Body of pancreas (tissue), 4 donors: ENCODE measurements at regions not wholly inside any gene's neighbourhood (a gene's known extent, or its start where the extent isn't known, plus 50 kb on each side); places are given as distances from the start of the nearest gene placed in this dataset.

Experiments
- POLR2A ChIP-seq, 3 donors: fragments of 450-650 bp; IDR thresholded peaks; one replicate each; pipeline ENCODE4 v1.6.1; 2016; ENCODE audit warnings: antibody characterized with exemption in 3 of 3, mild to moderate bottlenecking in 2 of 3
- TF ChIP-seq, protein P1 (sequence below), 7 experiments: fragments of 450-650 bp in 4 of 7; fragments of 200-600 bp in 3 of 7; sonication (generic) in 3 of 7; IDR thresholded peaks; one replicate each; pipeline ENCODE4 v1.5.1; 2016 to 2019; ENCODE audit warnings: antibody characterized with exemption in 7 of 7

DNA sequence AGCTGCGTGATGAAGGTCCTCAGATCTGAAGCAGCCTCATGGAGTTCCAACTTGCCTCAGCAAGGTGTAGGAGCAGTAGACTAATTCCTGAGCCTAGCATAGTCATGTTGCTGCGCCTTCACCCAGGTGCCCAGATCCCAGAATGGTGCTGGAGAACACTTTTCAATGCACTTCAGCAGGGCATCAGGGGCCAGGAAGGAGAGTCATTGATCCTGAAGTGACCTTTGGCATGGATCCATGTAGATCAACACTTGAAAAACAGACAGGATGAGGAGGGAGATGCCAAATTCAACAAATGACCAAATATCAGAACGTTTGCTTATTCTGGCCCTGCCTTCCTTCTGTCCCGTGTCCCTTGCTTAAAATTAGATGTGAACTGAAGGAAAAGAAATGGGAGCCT, 91.9 kb downstream of the LEPR start:
- TF ChIP-seq, protein P1, sequence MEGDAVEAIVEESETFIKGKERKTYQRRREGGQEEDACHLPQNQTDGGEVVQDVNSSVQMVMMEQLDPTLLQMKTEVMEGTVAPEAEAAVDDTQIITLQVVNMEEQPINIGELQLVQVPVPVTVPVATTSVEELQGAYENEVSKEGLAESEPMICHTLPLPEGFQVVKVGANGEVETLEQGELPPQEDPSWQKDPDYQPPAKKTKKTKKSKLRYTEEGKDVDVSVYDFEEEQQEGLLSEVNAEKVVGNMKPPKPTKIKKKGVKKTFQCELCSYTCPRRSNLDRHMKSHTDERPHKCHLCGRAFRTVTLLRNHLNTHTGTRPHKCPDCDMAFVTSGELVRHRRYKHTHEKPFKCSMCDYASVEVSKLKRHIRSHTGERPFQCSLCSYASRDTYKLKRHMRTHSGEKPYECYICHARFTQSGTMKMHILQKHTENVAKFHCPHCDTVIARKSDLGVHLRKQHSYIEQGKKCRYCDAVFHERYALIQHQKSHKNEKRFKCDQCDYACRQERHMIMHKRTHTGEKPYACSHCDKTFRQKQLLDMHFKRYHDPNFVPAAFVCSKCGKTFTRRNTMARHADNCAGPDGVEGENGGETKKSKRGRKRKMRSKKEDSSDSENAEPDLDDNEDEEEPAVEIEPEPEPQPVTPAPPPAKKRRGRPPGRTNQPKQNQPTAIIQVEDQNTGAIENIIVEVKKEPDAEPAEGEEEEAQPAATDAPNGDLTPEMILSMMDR (IDR thresholded peaks at IDR 0.05), result no peak
- no peak for TF ChIP-seq POLR2A (IDR thresholded peaks at IDR 0.05)
